T-helper 1 cell (primary cell): ENCODE measurements at regions not wholly inside any gene's neighbourhood (a gene's known extent, or its start where the extent isn't known, plus 50 kb on each side); places are given as distances from the start of the nearest gene placed in this dataset.

Source experiments
- DNase-seq, 5 donors: peaks; one replicate each; pipeline ENCODE4 v3.0.0-alpha.2; 2012 to 2020

DNA sequence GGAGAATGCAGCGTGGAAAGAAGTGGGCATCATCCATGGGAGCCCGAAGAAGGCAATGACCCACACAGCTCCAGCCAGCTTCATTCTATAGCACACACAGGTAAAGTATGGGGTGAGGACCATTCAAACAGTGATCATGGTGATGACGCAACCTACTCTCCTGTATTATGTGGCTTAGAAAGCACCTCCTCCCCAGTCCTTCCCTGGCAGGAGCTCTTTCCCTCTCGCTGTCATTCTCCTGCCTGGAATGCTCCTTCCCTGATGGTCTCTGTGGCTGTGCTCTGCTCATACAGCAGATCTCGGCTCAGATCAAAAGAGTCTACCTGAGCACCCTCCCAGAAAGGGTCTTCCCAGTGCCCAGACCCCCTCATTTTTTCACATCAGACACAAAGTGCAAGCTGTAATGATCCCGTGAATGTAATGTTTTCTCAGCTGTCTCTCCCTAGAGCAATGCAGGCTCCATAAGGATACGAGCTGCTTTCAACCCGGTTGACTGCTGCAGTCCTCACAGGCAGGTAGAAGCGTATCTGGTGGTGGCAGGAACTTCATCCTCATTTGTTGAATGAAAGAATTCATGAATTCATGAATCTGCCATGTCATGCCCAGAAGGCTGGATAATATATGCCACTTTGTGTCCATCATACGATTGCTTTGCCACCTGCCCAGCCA lies 248.8 kb downstream of the HS3ST3A1 start:
- no peak for DNase-seq

DNA sequence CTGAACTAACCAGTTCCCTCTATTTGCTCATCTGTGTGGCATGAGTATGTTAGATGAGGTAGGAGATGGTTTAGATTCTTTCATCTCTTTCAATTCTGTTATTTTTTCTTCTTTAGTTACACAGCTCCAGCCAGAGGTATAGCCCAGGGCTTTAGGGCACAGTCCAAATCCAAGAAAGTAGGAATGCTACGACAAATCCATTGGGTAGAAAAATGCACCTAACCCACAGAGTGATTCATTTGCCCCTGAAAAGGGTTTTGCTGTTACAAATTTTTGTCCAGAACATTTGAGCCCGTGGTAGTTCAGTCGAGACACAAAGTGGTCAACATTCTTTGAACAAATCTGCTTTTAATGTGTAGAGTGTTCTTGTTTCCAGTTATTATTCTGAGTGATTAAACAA lies 250.7 kb downstream of the HS3ST3A1 start:
- DNase-seq = no peak

DNA sequence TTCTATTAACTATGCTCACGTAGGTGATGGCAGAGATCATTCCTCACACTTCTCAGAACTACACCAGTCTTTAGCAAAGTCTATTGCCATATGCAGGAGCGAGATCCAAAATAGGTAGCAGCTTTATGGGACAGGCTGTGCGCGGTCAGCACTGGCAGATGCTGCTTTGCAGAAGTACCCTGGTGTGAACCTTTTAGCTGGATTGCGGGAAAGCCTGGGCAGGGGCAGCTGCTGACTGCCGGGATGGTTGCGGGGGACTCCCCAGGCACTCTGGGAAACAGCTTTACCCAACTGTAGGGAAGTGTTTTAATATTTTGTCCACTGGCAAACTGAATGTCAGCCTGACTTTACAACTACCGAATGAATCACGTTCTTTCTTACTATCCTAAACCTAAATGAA lies 251.3 kb downstream of the HS3ST3A1 start:
- no peak for DNase-seq

DNA sequence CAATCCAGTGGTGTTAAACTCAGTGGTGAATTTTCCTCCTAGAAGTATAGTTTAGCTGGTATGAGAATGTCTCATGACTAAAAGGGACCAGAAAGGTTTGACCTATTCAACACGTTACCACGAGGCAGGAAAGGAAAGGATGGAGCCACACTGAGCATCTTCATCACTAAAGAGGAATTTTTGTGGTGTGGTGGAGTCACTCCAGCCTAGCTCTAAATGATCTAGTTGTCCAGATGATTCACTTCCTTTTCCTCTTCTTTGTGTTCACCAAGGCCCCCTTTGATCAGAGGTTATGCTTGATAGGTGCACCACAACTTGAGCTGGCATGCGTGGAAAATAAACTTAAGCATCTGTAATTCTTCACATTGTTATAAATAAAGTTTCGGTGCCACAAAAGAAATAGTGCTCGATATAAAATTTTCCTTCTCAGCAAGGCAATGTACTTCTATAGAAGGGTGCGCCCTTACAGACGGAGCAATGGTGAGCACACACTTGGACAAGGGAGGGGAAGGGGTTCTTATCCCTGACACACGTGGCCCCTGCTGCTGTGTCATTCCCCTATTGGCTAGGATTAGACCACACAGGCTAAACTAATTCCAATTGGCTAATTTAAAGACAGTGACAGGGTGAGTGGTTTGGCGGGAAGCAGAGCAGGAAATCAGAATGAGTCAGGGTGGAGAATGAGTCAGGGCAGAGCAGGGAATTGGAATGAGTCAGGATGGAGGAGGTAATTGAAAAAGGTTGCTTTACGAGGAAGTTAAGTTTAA lies 254.6 kb downstream of the HS3ST3A1 start:
- DNase-seq = peak in 1 of 5 donors; percentile 40

DNA sequence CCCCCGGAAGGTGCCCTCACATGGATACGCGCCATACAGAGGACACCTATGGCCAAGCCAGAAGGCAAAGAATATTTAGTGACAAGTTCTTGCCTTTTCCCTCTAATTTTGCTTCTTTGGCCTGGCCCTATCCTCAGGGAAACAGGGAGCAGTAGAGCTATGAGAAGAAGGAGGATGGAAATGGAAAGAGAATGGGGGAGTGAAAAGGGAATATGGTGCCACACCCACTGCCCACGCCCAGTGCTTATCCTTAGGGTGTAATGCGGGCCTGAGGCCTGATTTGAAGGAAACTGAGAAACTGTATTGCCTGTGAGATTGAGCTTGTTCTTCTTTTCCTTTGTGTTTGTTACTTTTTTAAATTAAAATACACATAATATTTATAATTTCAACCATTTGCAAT lies 255.1 kb downstream of the HS3ST3A1 start:
- DNase-seq = no peak

DNA sequence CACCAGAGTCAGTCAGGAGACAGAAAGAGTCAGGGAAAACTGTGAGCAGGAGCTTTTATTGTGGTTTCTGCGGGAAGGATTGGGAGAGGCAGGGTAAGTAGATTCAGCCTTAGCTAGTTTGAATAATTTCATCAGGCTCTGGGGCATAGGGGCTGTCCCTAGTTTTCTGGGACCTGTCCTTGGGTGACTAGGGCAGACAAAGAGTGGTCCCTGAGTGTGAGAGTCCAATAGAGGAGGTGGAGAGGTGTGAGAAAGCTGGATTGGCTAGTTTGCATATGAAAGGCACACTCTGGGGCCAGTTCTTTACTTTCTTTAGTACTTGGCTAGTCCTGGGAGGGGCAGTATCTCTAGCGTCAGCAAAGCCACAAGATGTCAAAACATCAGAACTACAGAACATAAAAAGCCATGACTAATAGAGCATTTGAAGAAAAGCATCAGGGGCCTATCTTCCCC lies 255.6 kb downstream of the HS3ST3A1 start:
- no peak for DNase-seq

DNA sequence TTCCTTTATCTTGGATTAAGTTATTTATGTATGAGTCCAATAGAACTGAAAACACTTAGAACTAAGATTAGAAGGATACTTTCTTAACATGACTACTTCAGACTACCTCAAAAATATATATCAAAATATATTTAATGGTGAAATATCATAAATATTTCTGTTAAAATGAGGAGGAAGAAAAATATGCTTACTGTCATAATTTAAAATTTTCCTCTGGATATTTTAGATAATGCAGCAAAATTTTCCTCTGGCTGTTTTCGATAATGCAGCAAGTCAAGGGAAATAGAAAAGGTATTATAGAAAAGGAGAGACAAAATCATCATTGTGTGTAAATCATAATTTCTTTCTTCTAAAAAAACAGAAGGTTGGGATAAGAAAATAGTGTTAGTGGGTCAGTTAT lies 263.3 kb downstream of the HS3ST3A1 start:
- DNase-seq = no peak

DNA sequence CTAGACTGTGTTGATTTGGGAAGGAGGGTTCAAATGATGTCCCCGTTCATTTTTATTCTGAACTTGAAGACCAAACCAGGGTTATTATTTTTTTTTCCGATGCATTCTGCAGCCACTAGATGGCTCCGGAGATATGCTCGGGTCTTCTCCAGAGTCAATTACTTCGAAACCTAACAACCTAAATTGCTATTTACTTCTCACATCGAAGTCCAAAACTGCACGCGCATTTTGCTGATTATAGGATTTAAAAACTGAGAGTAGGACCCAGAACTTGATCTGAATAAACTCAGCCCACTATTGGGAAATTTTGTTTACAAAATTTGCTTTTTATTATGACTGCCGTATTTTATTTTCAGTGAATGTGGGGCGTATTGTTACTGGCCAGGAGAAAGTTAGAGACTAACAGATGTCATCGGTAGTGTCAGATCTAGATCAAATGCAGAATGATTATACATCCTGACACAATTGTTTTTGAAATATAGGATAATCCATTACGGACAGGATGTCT lies 263.8 kb downstream of the HS3ST3A1 start:
- DNase-seq = peak in 1 of 5 donors; percentile 15

DNA sequence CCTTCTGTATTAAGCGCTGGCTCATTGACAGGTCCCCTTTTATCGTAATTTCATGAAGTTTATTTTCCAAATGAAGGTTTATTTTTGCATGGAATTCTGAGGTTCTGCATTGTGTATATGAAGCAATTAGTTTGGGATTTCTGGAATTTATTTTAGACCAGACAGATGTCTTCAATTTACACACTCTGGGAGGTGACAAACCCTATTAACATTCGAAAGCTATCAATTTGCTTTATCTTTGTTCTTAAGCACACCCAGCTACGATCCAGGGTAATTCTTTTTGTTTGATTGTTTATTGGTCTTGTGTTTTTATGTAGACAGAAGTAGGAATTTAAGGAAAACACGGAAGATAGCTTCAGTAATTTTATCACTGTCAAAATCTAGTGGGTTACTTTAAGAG lies 264.6 kb downstream of the HS3ST3A1 start:
- no peak for DNase-seq

DNA sequence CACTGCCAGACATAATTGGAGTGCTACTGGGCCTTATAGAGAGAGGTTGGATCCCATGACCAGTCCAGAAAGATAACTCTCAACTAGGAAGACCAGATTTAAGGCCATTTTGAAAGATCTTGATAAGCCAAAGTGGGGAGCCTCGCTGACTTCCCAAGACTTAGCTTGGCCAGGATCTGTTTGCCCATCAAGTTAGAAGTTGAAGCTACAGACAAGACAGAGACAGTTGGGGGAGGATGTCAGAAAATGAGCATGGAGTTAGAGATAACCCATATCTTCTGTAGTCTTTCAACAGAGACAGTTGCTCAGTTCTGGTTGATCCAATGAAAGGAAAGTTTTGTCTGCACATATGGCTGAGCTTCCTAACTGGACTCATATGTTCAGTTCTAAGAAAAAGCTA lies 267.4 kb downstream of the HS3ST3A1 start:
- no peak for DNase-seq

DNA sequence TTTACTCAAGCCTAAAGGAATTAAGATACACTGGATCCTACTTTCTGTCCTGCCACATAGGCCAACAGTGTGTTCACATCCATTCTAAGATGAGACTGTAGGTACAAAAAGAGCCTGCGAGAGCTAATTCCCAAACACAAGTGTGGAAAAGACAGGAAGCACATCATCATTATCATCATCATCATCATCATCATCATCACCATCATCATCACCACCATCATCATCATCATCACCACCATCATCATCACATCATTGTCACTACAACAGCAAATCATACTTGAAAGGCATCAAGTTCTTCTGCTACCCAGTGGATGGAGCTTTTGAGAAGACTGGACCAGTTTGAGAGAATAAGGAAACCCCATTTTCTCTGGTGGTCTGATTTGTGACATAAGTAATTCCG lies 268.1 kb downstream of the HS3ST3A1 start:
- no peak for DNase-seq

DNA sequence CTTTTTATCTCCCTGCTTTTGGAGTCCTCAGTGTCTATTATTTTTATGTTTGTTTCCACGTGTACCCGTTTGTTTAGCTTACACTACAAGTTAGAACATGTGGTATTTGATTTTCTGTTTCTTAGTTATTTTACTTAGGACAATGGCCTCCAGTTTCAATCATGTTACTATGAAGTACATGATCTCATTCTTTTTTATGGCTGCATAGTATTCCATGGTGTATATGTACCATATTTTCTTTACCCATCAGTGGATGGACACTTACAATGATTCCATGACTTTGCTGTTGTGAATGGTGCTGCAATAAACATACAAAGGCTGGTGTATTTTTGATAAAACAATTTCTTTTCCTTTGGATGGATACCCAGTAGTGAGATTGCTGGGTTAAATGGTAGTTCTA lies 269.5 kb downstream of the HS3ST3A1 start:
- DNase-seq = no peak

DNA sequence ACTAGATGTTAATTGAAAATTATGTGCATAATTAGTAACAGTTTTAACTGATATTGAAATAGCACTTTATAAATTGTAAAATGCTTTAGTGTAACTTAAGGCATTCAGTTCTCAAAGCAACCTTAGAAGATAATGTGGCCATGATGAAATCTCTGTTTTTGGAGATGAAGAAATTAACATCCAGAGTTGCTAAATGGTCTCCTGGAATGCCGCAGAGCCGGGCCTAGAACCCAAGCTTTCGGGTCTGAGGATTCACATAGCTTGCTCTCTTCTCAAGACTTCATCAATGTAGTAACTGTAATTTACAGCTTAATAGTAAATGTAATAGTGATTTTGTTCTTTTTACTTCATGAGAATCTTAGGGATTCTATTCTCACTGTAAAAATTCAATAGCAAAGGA lies 272.3 kb downstream of the HS3ST3A1 start:
- no peak for DNase-seq

DNA sequence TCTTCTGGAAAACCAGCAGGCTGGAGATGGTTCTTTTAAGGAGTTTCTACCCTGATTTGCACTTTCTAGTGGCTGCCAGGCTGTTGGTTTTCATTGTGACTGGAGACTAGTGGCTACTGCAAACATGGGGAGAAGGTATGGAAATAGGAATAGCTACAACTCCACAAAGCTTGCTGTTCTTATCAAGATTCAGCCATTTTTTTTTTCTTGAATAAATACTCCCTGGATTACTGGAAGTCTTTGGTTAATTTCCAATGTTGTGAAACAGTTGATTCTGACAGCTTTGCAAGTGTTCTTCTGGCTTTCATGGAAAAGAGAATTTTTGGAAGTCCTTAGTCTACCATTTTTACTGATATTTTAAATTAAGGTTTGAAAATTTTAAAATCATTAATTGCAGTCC lies 277.7 kb downstream of the HS3ST3A1 start:
- no peak for DNase-seq

DNA sequence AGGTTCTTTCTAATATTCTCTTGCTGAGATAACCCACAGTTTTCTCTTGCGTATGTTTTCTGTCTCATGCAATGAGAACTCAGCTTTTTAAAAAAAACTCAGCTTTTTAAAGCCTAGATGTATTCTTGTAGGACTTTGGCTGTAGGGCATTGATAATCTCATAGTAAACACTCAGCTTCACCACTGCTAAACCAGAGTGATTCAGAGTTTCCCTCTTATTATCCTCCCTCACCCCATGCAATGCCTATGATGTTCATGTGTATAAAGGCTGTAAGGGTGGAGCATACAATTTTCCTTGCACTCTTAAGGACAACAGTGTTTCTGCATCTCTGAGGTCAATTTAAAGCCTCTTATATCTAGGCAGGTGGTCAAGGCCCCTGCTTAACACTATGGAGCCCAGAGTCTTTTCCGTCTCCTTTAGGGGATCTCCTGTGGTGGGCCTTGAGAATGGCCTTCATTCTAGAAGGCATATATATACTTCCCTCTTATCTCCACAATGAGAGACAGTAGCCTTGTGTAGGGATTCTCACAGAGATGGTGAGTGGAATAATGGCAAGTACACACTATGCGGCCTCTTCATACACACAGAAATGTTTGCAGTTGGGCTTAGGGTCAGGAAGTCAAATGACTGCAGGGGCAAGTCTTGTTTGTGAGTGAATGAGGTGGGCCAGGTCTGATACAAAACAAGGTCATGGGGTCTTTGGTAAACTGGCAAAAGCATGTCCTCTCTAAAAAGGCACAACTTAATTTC lies 279.6 kb downstream of the HS3ST3A1 start:
- DNase-seq = no peak

DNA sequence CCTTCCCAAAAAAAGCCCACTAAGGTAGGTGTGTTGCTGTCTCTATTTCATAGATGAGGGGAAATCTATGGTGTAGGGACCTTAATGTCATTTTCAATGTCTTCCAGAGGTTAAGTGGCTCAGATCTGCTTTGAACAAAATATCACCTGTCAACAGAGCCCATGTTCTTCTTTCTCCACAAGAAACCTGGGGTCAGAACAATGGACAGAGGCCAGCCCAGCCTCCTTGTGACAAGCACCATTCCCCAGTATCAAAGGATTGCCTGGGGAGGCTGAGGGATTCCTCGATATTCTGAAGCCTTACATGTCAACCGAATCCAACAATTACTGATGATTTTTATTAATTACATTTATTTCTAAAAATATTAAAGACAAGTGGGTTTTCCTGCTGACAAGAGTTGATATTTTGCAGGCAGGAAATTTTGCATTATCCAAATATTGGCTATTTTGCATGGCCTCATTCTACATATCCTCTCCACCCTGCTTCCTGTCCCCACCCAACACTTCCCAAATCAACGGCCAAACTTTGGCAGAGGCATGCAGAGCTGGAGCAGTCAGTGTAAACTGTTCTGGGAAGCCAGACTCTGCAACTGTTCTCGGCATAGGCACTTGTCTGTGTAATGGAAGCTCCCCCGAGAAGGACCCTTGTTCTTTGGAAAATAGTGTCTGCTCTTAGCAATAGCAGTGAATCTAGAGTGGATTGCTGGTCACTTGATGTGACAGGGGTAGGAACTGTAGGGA lies 281.5 kb downstream of the HS3ST3A1 start:
- no peak for DNase-seq

DNA sequence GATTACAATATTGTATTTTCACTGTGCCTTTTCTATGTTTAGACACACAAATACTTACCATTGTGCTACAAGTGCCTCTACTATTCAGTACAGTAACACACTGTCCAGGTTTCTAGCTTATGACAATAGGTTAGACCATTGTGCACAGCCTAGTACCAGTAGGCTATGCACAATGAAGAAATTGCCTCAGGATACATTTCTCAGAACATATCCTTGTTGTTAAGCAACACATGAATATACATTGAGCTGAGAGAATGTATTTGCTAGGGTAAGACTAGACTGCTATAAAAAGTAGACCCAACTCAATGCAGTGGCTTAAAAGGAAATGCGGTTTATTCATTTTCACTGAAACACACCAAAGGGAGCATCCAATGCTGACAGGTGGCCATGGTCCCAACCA lies 285.1 kb downstream of the HS3ST3A1 start:
- no peak for DNase-seq

DNA sequence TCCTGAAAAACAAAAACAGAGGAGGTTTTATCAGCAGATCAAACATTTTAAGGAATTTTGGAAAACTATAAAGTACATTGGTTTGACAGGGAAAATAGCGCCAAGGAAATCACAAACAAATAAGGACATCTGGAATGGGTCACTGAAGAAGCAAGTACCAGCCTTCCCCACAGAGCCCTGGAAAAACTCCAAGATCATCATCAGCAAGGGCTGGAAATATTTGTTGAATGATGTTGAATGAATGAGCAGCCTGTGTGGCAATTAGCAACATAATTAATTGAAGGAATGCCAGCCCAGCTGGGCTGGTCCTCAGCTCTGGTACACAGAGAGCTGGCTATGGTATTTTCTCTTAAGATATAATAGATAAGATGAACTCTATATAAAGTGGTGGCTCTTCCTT lies 290.4 kb downstream of the HS3ST3A1 start:
- DNase-seq = no peak

DNA sequence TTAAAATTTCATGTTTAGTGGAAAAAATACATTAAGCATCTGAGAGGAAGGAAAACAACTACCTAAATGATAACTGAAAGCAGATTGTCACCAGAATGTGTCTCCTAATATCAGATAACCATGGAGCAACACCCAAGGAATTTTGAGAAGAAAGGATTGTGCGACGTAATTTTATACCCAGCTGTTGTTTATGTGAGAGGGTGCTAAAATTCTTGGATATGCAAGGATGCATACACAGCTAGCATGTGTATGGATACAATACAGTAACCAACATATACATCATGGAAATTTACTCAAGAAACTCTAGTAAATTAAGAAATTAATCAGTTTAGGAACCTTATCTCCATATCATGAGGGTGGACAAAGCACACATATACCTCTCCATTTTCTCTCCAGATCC lies 290.9 kb downstream of the HS3ST3A1 start:
- no peak for DNase-seq

DNA sequence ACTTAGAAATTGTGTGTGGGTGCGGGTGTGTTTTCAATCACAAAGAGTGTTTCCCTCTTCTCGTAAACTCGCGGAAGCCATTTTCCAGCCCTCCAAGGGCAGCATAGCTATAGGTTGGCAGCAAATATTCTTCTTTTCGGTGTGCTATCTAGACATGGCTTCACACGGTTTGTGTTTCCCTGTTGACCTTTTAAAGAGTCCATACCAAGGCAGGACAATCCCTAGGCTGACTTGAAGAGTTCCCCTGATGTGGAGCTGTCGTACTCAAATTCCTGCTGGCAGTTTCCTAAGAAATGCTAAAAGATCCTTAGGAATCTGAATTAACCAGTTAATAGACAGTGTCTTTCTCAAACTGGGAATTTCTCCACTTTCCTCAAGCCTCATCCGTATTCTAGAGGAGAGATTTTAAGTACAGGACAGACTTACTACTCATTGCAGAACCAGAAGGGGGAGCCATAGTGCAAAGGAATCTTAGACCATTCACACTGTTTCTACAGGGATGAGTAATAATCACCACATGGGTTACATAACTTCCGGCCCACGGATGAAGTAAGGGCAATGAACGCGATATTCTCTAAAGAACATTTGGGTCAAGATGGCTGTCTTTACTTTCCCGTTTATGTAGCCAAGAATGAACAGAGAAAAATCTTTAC lies 288.6 kb upstream of the ELAC2 start:
- peak in 1 of 5 donors; percentile 37 for DNase-seq

DNA sequence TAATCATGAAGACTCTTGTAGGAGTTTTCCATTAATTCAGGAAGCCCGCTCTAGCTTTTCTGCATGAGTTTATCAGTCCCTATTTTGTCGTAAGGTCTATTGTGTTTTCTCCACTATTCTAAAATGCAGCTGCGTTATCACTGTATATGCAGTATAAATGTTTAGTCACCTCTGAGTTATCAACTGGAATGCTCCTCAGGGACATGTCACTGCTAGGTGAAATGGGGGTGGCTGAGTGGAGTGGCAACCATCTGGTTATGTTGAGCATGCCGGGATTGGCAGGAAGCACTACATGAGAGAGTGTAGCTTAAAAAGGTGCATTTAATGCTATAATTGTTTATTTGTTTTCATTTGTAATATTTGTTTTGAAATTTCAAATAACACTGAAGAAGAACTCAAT lies 285.2 kb upstream of the ELAC2 start:
- no peak for DNase-seq

DNA sequence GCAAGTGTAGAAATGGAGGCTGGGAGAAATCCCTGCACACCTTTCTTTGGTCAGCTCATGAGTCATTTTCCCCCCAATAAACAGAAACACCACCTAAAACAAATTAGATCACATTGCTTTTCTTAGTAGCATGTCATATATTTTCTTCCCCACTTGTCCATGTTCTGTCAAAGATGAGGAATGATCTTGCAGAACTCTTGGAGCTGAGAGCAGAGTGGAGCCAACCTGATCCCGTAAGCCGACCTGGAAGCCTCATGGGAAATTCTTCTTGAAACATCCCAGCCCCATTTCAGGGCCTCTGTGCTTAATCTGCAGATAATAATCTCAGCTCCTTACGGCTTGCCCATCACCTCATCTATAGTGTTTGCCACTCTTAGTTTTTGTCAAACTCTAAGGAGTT lies 284.6 kb upstream of the ELAC2 start:
- no peak for DNase-seq
